Endothelial cell of umbilical vein (primary cell): ENCODE measurements at regions not wholly inside any gene's neighbourhood (a gene's known extent, or its start where the extent isn't known, plus 50 kb on each side); places are given as distances from the start of the nearest gene placed in this dataset.

Experiments
- BruUV-seq: library from RNA; stranded (reverse); fragments of 400-500 nt; replicated peaks from 2 replicates; lab custom pipeline; 2021; lab: Mats Ljungman, UMichigan
- CTCF ChIA-PET: fragments of 300-600, 350-600 bp; sonication (Branson Sonifier 250); formaldehyde crosslinking; loops from one replicate; lab custom pipeline; 2021; ENCODE audit warnings: antibody characterized with exemption, inconsistent platforms; lab: Charles Lee
- POLR2A ChIA-PET: fragments of 300-600, 350-600 bp; sonication (Branson Sonifier 250); formaldehyde crosslinking; loops from one replicate; lab custom pipeline; 2021; ENCODE audit warnings: antibody characterized with exemption, inconsistent platforms; lab: Charles Lee
- DNase-seq: peaks from one replicate; pipeline ENCODE4 v3.0.0-alpha.2; 2011; ENCODE audit warnings: low read depth, low spot score
- FAIRE-seq: peaks from 2 replicates; lab custom pipeline; 2011; peaks lifted over from hg19 to GRCh38; lab: Jason Lieb, UNC
- H2AFZ ChIP-seq: 2 replicates; pipeline ENCODE4 v1.6.0; 2012; ENCODE audit warnings: low read depth, low read length, control low read depth, inconsistent platforms
- H3K27ac ChIP-seq: 2 replicates; pipeline ENCODE4 v1.5.1; 2011; ENCODE audit warnings: low read depth, mild to moderate bottlenecking, control low read depth, low read length, moderate library complexity; ENCODE audit not compliant: insufficient read depth
- H3K27me3 ChIP-seq, 2 experiments: 2 replicates each; pipeline versions ENCODE4 v1.6.0 to v1.6.1; 2011; ENCODE audit warnings: low read length in 2 of 2, mixed read lengths in 1 of 2; ENCODE audit not compliant: control insufficient read depth in 2 of 2, insufficient read depth in 2 of 2
- H3K36me3 ChIP-seq, 2 experiments: 2 replicates in 1 of 2; 3 replicates in 1 of 2; pipeline ENCODE4 v1.5.1; 2011; ENCODE audit warnings: low read length in 2 of 2, mild to moderate bottlenecking in 1 of 2, moderate library complexity in 1 of 2; ENCODE audit not compliant: control insufficient read depth in 2 of 2, insufficient read depth in 2 of 2; ENCODE audit errors: extremely low read depth in 1 of 2
- H3K4me1 ChIP-seq: 3 replicates; pipeline ENCODE4 v1.5.1; 2011; ENCODE audit warnings: mild to moderate bottlenecking, low read length; ENCODE audit not compliant: control insufficient read depth, insufficient read depth; ENCODE audit errors: extremely low read depth
- H3K4me2 ChIP-seq: 2 replicates; pipeline ENCODE4 v1.6.1; 2011; ENCODE audit warnings: low read length, control low read depth, mixed read lengths; ENCODE audit not compliant: insufficient read depth
- H3K4me3 ChIP-seq, 3 experiments: fragments of 200-600 bp in 1 of 3; sonication (generic), shearing (Covaris generic) in 1 of 3; replicated peaks in 1 of 3; 2 replicates each; pipeline ENCODE4 v1.5.1; 2011 to 2016; ENCODE audit warnings: control low read depth in 3 of 3, low read length in 3 of 3, mild to moderate bottlenecking in 2 of 3, inconsistent platforms in 1 of 3, low read depth in 1 of 3, moderate library complexity in 1 of 3; ENCODE audit not compliant: insufficient read depth in 1 of 3
- H3K79me2 ChIP-seq: 2 replicates; pipeline ENCODE4 v1.6.0; 2012; ENCODE audit warnings: low read length, inconsistent platforms; ENCODE audit not compliant: control insufficient read depth, insufficient read depth
- H3K9ac ChIP-seq: replicated peaks from 2 replicates; pipeline ENCODE3; 2011; ENCODE audit warnings: low read length, control low read depth; ENCODE audit not compliant: insufficient read depth; ENCODE audit errors: extremely low read depth
- H3K9me1 ChIP-seq: replicated peaks from 3 replicates; pipeline ENCODE4 v1.6.0; 2011; ENCODE audit warnings: mild to moderate bottlenecking, low read length; ENCODE audit not compliant: control insufficient read depth, insufficient read depth; ENCODE audit errors: extremely low read depth
- H3K9me3 ChIP-seq: replicated peaks from 2 replicates; pipeline ENCODE4 v1.5.1; 2012; ENCODE audit warnings: low read length, inconsistent platforms; ENCODE audit not compliant: control insufficient read depth, insufficient read depth
- H4K20me1 ChIP-seq: replicated peaks from 2 replicates; pipeline ENCODE3; 2011; ENCODE audit warnings: mild to moderate bottlenecking, low read length; ENCODE audit not compliant: control insufficient read depth, insufficient read depth; ENCODE audit errors: extremely low read depth
- EZH2 ChIP-seq: IDR thresholded peaks from 2 replicates; pipeline ENCODE4 v1.6.1; 2012; ENCODE audit warnings: borderline replicate concordance, low read depth, mild to moderate bottlenecking, moderate library complexity, low read length, inconsistent platforms; ENCODE audit not compliant: severe bottlenecking
- FOS ChIP-seq: IDR thresholded peaks from 2 replicates; pipeline ENCODE4 v1.6.1; 2011; ENCODE audit warnings: mild to moderate bottlenecking, low read length, moderate library complexity, borderline replicate concordance; ENCODE audit not compliant: insufficient read depth
- GATA2 ChIP-seq: IDR thresholded peaks from 2 replicates; pipeline ENCODE4 v1.7.0; 2011; ENCODE audit warnings: low read depth, mild to moderate bottlenecking, moderate library complexity, mixed read lengths, low read length; ENCODE audit not compliant: insufficient read length, insufficient read depth
- JUN ChIP-seq: IDR thresholded peaks from 2 replicates; pipeline ENCODE4 v1.6.1; 2011; ENCODE audit warnings: borderline replicate concordance, low read depth; ENCODE audit not compliant: insufficient read length, insufficient read depth
- MAX ChIP-seq: IDR thresholded peaks from 2 replicates; pipeline ENCODE4 v1.6.1; 2011; ENCODE audit not compliant: insufficient read depth, insufficient read length
- MYC ChIP-seq: IDR thresholded peaks from one replicate; pipeline ENCODE4 v1.6.1; 2011; ENCODE audit warnings: mild to moderate bottlenecking, low read depth, low read length
- POLR2A ChIP-seq: IDR thresholded peaks from 2 replicates; pipeline ENCODE4 v1.6.1; 2012; ENCODE audit warnings: low read depth, mild to moderate bottlenecking, control low read depth, low read length
- POLR2AphosphoS5 ChIP-seq: IDR thresholded peaks from 2 replicates; pipeline ENCODE4 v1.6.1; 2012; ENCODE audit warnings: low read depth, mild to moderate bottlenecking, control low read depth, low read length, moderate library complexity; ENCODE audit not compliant: insufficient read depth
- dilution Hi-C: fragments of 300-500 bp; cut with MboI; formaldehyde crosslinking; loops from one replicate; pipeline ENCODE4 v1.15.0; 2019; ENCODE audit warnings: low sequenced_read_pairs; ENCODE audit not compliant: extremely low pct_ligation_motif_present
- intact Hi-C: fragments of 100-400 bp; cut with micrococcal nuclease; formaldehyde crosslinking; loops from one replicate; pipeline ENCODE4 v1.10.0; 2022
- TF ChIP-seq, protein P1 (sequence below), 2 donors: IDR thresholded peaks; 1 replicate in 1 of 2; 2 replicates in 1 of 2; pipeline ENCODE4 v1.5.1; 2011; ENCODE audit warnings: low read length in 2 of 2, mild to moderate bottlenecking in 2 of 2, moderate library complexity in 2 of 2, control low read depth in 1 of 2, inconsistent platforms in 1 of 2, low read depth in 1 of 2; ENCODE audit not compliant: insufficient read depth in 1 of 2; ENCODE audit errors: extremely low read depth in 1 of 2

GRCh38 chr1:59054172-59054571 is 242.7 kb upstream of the FGGY start:
- POLR2A ChIA-PET: no interaction called here
- H2AFZ ChIP-seq: no peak overlapping the region
- dilution Hi-C loops: no loop called here
- no peaks in the 10 kb centered on the region for H3K36me3 ChIP-seq
- H3K4me3 ChIP-seq: no peak overlapping the region
- H3K27me3 ChIP-seq: no peaks in the 10 kb centered on the region
- H3K9me1 ChIP-seq: no peaks in the 10 kb centered on the region
- CTCF ChIA-PET: interaction anchor here (1.0 kb wide), 1 partner anchor 10 kb away, joined by 3 read pairs; no protein-coding TSS in a partner anchor
- FAIRE-seq (no peak), DNase-seq (no peak)
- H3K4me2 ChIP-seq: no peak overlapping the region
- intact Hi-C loops: no loop called here
- no peak overlapping the region for H3K27ac ChIP-seq
- TF ChIP-seq JUN: no peak
- no peak for TF ChIP-seq POLR2A
- no peak for TF ChIP-seq FOS
- TF ChIP-seq MAX: no peak
- TF ChIP-seq, protein P1, sequence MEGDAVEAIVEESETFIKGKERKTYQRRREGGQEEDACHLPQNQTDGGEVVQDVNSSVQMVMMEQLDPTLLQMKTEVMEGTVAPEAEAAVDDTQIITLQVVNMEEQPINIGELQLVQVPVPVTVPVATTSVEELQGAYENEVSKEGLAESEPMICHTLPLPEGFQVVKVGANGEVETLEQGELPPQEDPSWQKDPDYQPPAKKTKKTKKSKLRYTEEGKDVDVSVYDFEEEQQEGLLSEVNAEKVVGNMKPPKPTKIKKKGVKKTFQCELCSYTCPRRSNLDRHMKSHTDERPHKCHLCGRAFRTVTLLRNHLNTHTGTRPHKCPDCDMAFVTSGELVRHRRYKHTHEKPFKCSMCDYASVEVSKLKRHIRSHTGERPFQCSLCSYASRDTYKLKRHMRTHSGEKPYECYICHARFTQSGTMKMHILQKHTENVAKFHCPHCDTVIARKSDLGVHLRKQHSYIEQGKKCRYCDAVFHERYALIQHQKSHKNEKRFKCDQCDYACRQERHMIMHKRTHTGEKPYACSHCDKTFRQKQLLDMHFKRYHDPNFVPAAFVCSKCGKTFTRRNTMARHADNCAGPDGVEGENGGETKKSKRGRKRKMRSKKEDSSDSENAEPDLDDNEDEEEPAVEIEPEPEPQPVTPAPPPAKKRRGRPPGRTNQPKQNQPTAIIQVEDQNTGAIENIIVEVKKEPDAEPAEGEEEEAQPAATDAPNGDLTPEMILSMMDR (IDR thresholded peaks at IDR 0.05; ENCODE audit: extremely low read depth in 1 of 2, insufficient read depth in 1 of 2, low read depth in 1 of 2, low read length in 2 of 2): no peak
- TF ChIP-seq MYC: no peak
- TF ChIP-seq GATA2: no peak
- no peak for TF ChIP-seq POLR2AphosphoS5
- TF ChIP-seq EZH2: no peak
- BruUV-seq: no TSS peak
- no peaks in the 10 kb centered on the region for H3K79me2 ChIP-seq
- H4K20me1 ChIP-seq: no peaks in the 10 kb centered on the region
- H3K4me1 ChIP-seq: no peaks in the 10 kb centered on the region
- no peak overlapping the region for H3K9ac ChIP-seq
- no peaks in the 10 kb centered on the region for H3K9me3 ChIP-seq
